Liver (tissue), 3 donors: ENCODE measurements at regions not wholly inside any gene's neighbourhood (a gene's known extent, or its start where the extent isn't known, plus 50 kb on each side); places are given as distances from the start of the nearest gene placed in this dataset.
"Not testable (repeated sequence)": the region's sequence is repeated elsewhere in the genome, so short reads cannot be mapped to it uniquely, and the experiment has no call there.

Experiments
- FOXA1 ChIP-seq: IDR thresholded peaks from 2 replicates; pipeline ENCODE4 v1.6.1; 2016; ENCODE audit warnings: antibody characterized with exemption
- TF ChIP-seq, protein P1 (sequence below): IDR thresholded peaks from 2 replicates; pipeline ENCODE4 v1.6.1; 2016; ENCODE audit warnings: antibody characterized with exemption
- TF ChIP-seq, protein P2 (sequence below): fragments of 150-350 bp; IDR thresholded peaks from 2 replicates; pipeline ENCODE4 v1.5.1; 2017; ENCODE audit warnings: improper control_type of control experiment, low read depth, low read length; ENCODE audit not compliant: missing input control
- TF ChIP-seq, protein P3 (sequence below): IDR thresholded peaks from 2 replicates; pipeline ENCODE4 v1.6.1; 2016; ENCODE audit warnings: antibody characterized with exemption
- TF ChIP-seq, protein P4 (sequence below): IDR thresholded peaks from 2 replicates; pipeline ENCODE4 v1.6.1; 2016; ENCODE audit warnings: antibody characterized with exemption, mild to moderate bottlenecking
- donor health status: healthy.
- donor health status: healthy.

DNA sequence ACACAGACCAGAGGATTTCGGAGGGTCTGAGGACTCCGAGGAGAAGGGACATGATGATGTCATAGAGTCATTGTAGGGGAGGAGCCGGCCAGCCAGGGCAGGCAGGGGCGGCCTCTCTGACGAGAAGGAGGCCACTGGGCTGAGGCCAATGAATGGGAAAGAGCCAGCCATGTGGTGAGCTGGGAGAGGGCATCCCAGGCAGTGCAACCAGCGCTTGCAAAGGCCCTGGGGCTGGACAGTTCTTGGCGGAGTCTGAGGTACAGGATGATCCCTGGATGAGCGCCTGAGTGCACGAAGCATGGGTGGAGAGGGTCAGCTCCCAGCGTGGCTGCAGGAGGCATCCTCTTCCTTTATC, 158.6 kb upstream of the FOXF1 start:
- TF ChIP-seq, protein P1, sequence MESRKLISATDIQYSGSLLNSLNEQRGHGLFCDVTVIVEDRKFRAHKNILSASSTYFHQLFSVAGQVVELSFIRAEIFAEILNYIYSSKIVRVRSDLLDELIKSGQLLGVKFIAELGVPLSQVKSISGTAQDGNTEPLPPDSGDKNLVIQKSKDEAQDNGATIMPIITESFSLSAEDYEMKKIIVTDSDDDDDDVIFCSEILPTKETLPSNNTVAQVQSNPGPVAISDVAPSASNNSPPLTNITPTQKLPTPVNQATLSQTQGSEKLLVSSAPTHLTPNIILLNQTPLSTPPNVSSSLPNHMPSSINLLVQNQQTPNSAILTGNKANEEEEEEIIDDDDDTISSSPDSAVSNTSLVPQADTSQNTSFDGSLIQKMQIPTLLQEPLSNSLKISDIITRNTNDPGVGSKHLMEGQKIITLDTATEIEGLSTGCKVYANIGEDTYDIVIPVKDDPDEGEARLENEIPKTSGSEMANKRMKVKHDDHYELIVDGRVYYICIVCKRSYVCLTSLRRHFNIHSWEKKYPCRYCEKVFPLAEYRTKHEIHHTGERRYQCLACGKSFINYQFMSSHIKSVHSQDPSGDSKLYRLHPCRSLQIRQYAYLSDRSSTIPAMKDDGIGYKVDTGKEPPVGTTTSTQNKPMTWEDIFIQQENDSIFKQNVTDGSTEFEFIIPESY: not testable (repeated sequence)
- TF ChIP-seq, protein P2, sequence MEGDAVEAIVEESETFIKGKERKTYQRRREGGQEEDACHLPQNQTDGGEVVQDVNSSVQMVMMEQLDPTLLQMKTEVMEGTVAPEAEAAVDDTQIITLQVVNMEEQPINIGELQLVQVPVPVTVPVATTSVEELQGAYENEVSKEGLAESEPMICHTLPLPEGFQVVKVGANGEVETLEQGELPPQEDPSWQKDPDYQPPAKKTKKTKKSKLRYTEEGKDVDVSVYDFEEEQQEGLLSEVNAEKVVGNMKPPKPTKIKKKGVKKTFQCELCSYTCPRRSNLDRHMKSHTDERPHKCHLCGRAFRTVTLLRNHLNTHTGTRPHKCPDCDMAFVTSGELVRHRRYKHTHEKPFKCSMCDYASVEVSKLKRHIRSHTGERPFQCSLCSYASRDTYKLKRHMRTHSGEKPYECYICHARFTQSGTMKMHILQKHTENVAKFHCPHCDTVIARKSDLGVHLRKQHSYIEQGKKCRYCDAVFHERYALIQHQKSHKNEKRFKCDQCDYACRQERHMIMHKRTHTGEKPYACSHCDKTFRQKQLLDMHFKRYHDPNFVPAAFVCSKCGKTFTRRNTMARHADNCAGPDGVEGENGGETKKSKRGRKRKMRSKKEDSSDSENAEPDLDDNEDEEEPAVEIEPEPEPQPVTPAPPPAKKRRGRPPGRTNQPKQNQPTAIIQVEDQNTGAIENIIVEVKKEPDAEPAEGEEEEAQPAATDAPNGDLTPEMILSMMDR: not testable (repeated sequence)
- TF ChIP-seq, protein P3, sequence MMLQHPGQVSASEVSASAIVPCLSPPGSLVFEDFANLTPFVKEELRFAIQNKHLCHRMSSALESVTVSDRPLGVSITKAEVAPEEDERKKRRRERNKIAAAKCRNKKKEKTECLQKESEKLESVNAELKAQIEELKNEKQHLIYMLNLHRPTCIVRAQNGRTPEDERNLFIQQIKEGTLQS: not testable (repeated sequence)
- TF ChIP-seq, protein P4, sequence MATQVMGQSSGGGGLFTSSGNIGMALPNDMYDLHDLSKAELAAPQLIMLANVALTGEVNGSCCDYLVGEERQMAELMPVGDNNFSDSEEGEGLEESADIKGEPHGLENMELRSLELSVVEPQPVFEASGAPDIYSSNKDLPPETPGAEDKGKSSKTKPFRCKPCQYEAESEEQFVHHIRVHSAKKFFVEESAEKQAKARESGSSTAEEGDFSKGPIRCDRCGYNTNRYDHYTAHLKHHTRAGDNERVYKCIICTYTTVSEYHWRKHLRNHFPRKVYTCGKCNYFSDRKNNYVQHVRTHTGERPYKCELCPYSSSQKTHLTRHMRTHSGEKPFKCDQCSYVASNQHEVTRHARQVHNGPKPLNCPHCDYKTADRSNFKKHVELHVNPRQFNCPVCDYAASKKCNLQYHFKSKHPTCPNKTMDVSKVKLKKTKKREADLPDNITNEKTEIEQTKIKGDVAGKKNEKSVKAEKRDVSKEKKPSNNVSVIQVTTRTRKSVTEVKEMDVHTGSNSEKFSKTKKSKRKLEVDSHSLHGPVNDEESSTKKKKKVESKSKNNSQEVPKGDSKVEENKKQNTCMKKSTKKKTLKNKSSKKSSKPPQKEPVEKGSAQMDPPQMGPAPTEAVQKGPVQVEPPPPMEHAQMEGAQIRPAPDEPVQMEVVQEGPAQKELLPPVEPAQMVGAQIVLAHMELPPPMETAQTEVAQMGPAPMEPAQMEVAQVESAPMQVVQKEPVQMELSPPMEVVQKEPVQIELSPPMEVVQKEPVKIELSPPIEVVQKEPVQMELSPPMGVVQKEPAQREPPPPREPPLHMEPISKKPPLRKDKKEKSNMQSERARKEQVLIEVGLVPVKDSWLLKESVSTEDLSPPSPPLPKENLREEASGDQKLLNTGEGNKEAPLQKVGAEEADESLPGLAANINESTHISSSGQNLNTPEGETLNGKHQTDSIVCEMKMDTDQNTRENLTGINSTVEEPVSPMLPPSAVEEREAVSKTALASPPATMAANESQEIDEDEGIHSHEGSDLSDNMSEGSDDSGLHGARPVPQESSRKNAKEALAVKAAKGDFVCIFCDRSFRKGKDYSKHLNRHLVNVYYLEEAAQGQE: not testable (repeated sequence)
- TF ChIP-seq FOXA1: not testable (repeated sequence)
